Right renal pelvis (tissue), 4 donors: ENCODE measurements at regions not wholly inside any gene's neighbourhood (a gene's known extent, or its start where the extent isn't known, plus 50 kb on each side); places are given as distances from the start of the nearest gene placed in this dataset.
A peak's percentile ranks its signal among the peaks of the same experiment; 100 is the strongest.

Source experiments
- DNase-seq, 4 donors: peaks; one replicate each; pipeline ENCODE4 v3.0.0-alpha.2; 2013; ENCODE audit warnings: low read depth in 4 of 4, low spot score in 3 of 4, missing footprints in 1 of 4

DNA sequence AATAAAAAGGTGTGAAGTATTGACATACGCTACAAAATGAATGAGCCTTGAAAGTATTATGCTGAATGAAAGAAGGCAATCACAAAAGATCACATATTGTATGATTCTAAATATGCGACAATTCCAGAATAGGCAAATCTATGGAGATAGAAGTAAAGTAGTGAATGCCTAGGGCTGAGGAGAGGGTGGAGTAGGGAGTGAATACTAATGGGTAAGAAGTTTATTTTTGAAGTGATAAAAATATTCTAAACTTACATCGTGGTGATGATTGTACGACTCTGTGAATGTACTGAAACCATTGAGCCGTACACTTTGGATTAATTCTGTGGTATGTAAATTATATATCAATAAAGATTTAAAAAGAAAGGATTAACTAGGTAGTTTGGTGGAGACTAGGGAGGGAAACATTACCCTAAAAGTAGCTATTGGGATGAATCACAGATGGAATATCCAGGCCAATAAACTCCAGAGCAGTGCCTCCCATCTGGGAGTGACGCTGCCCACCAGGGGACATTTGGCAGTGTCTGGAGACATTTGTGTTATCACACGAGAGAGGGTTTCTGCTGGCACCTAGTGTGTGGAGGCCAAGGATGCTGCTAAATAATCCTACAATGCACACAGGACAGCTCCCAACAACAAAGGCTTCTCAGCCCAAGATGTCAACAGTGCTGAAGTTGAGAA is 214.2 kb upstream of the PCSK2 start:
- no peak for DNase-seq

- no peak for DNase-seq
Measured at GRCh38 chr20:17014217-17014616, 212.6 kb upstream of the PCSK2 start.

DNA sequence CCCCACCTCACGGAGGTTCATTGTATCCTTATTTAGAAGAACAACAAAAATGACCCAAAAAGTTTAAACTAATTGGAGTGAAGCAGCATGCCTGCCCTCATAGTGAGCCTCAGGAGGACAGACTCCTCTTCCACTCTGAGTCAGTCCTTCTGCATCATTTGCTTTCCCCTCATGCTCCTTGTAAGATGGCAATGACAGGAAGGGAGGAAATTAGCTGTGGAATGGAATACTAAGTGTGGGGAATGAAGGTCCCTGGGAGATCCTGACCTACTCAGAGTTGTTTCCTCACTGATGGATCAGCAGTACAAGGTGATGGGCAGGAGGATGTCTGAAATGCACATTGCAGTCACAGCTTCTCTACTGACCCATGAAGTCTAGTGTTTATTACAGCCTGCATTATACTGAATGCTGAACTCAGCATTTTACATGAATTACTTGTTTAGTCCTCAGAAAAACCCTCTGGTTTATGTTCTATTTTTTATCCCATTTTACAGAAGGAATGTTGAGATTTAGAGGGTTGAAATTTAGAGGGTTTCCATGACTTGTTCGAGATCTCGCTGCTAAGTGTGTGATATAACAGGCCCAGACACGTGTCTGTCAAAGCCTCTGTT is 212.0 kb upstream of the PCSK2 start:
- DNase-seq = no peak

DNA sequence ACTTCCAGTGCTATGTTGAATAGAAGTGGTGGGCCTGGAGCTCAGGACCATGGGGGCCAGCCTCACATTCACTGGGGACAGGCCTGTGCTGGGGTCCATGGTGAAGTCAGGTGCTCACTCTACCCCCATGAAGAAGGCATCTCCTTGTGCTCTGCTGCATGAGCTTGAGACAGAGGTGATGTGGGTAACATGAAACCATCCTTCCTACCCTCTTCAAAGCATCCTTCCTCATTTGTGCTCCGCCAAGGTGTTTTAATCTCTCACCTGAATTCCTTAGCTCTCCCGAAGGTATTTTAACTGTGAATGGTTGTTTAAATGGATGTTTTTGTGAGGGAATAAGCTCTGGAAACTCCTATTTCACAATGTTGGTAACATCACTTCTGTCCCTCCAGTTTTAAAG is 209.6 kb upstream of the PCSK2 start:
- no peak for DNase-seq

DNA sequence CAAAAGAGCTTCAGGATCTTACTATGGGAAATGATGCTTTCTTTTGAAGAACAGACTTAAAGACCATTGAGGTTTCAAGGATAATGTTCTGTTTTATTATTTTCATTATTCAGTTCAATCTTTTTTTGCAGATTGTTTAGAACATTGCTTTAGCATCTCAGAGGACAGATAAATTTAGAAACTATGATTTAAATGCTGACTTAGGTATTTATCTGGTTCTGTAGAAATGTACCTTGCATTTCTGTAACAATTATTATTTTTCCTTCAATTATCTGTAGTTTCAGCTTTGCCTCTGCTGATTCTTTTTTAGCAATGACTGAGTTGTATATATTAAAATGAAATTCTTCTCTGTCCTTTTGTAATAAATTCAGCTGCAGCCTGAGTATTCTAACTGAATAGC is 205.4 kb upstream of the PCSK2 start:
- no peak for DNase-seq

GRCh38 chr20:17023036-17023435 is 203.8 kb upstream of the PCSK2 start:
- no peak for DNase-seq

GRCh38 chr20:17023806-17024205 is 203.0 kb upstream of the PCSK2 start:
- no peak for DNase-seq

GRCh38 chr20:17024513-17025119 is 202.2 kb upstream of the PCSK2 start:
- no peak for DNase-seq

- DNase-seq = no peak
Measured at GRCh38 chr20:17026346-17026745, 200.5 kb upstream of the PCSK2 start.

- no peak for DNase-seq
Measured at GRCh38 chr20:17029698-17030097, 197.1 kb upstream of the PCSK2 start.

GRCh38 chr20:17036541-17036940 is 190.3 kb upstream of the PCSK2 start:
- DNase-seq = no peak

DNA sequence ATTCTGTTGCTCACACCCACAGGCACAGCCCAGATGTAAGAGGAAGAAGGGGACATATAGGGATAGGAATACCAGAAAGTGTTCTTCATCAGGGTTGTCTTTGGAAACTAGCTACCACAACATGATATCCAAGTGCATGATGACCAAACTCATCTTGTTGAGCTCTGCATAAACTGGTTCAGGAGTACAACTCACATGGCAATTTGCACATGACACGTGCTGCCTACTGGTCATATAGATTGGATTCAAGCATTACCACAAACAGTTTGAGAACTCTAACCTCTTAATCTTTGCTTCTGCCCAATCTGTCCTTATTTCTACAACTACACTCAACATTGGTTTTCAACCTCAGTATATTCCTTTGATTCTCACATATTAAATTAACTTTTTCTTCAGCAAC is 184.7 kb upstream of the PCSK2 start:
- no peak for DNase-seq

DNA sequence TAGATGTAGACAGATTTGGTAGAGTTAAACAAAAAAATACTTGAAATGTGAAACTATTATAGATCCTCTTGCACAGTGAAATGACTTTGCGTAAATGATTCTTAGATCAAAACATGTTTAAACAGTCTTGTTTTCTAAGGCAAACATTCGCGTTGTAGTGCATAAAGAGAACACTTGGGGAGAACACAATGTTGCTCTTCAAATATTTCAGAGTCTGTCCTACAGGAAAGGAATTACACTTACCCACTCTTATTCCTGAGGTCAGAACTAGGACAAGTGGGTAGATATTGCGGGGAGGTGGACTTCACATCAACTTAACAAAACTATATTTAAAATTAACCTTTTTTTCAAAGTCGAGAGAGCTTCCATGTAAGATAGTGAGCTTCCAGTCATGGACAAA is 183.5 kb upstream of the PCSK2 start:
- no peak for DNase-seq

- DNase-seq = no peak
Measured at GRCh38 chr20:17044891-17045290, 181.9 kb upstream of the PCSK2 start.

DNA sequence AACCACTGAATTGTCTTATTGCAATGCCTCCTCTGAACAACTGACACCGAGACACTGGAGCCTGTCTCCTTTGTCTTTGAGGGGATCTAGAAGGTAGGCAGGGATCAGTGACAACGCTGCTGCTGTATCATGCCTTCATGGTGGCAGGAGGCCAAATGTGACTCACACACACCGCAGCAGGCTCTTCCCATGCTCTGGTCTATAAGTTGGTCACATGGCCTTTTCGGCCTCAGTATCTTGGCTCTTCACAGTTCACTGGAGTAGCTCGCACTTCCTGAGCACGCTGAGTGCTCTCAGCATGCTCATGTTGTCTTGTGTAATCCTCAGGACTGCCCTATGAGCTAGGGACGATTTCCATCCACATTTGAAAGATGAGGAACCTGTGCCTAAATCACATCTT is 167.4 kb upstream of the PCSK2 start:
- DNase-seq = no peak

DNA sequence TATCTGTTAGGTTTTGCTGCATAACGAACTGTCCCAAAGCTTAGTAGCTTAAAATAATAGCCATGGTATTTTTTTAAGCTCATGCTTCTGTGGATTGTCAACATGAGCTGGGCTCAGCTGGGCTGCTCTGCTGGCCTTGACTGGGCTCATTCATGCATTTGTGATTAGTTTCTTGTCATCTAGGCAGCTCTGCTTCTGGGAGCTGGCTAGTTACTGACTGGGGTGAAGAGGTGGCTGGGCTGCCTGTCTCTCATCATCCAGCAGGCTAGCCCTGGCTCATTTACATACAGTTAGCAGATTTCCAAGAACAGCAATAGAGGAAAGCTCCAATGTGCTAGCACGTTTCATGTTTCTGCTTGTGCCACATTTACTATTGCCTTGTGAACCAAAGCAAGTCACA is 165.1 kb upstream of the PCSK2 start:
- no peak for DNase-seq

DNA sequence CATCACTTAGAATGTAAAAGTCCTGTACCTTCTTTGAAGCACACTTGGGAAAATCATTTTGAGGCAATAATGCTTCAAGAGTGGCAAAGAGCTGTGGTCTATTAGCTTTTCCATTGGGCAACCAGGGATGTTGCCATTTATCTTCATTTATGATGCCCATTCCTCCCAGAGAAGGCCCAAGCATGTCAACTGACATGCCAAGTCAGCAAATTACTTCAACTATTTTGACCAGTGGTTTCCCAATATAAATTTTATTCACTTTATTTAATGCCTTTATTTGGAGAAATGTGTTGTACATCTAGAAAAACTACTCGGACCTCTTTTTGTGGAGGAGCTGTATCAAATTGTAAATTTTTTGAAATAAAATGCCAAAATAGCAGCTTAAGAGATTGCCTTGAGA is 164.1 kb upstream of the PCSK2 start:
- DNase-seq = no peak

DNA sequence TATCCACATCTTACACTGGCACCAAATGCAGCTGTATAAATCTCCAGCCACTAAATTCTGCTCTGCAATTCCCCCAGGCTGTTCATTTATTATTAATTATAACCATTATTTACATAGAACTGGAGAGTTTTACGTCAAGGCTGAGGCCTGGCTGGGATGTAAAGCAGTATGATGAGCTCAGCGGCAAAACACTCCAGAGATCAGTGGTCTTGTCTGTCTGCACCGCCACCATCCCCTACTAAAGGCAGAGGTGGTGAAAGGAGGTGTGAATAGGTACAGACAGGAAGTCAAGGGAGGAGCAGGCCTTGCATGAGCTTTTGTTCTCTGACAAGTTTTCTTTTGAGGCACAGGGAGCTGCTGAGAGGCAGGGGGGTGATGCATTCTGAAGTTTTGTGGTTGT is 159.9 kb upstream of the PCSK2 start:
- no peak for DNase-seq

DNA sequence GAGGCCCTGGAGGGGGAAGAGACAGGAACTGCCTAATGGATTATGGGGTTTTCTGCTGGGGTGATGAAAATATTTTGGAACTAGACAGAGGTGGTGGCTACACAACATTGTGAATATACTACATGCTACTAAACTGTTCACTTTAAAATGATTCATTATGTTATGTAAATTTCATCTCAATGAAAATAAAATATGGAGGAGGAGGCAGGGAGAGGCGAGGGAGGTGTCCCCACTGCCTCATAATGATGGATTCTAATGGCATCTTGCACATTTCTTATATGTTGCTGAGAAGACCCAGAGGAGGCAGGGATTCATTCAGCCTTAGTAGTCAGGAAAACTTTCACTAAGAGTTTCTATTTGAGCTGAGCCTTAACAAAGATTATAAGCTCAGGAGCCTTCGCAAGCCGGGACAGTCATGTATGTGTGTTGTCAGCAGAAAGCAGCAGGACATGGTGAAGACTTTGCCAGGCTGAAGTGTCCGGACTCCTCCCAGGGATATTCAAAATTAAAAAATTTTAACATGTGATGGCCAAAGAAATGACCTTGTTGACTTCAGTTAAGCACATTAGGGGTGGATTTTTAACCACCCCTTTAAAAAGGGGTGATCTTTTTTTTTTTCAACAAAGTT is 158.6 kb upstream of the PCSK2 start:
- DNase-seq = no peak

DNA sequence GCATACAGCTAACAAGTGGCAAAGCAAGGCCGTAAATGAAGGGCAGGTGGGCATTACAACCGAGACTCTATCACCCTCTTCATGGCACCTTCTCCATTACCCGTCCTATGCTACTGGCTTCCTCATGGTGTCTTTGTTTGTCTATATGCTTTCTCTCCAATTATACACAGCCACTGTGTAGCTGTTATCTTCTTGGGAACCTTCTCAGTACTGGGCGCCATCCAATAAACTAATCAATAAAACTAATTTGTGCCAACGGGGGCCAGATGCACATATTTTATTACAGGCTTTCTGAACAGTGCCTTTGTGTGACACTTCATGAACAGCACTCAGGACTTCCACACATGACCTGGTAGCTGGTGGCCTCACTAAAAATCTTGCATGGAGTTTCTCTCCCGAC is 149.8 kb upstream of the PCSK2 start:
- DNase-seq = no peak

- peak; percentile 0 to 12 (median 7) for DNase-seq
Measured at GRCh38 chr20:17083738-17084137, 143.1 kb upstream of the PCSK2 start.

GRCh38 chr20:17084909-17085308 is 141.9 kb upstream of the PCSK2 start:
- DNase-seq = no peak
